ENCODE measurements at regions not wholly inside any gene's neighbourhood (a gene's known extent, or its start where the extent isn't known, plus 50 kb on each side); places are given as distances from the start of the nearest gene placed in this dataset.
"Not testable (repeated sequence)": the region's sequence is repeated elsewhere in the genome, so short reads cannot be mapped to it uniquely, and the experiment has no call there.

DNA sequence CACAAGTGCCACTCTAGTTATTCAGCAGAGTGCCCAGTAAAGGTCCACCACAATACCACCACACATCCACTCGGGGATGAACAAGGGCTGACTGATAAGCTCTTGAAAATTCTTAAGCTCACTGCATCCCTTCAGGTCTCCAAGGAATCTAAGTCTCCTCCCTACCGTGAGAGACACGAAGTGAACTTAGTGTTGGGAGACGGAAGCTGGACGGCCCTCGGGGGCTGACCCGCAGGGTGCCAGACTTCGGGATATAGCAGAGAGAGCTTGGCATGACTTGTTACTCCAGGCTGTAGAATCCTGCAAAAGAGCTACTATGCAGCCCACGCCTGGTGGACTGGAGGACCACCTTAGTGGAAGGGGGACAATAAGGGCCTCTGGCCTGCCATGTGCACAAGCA, 75.1 kb downstream of the LYZL1 start:
- H2AFZ ChIP-seq (ENCODE audit: low read length); H2BK5ac ChIP-seq (ENCODE audit: low read length); H2BK12ac ChIP-seq (ENCODE audit: low read length); H3K4ac ChIP-seq (ENCODE audit: low read length); H4K8ac ChIP-seq (ENCODE audit: low read depth, low read length); H3K27me3 ChIP-seq (ENCODE audit: control insufficient read depth in 3 of 3, insufficient read depth in 3 of 3, low read depth in 1 of 3, low read length in 3 of 3); H4K91ac ChIP-seq (ENCODE audit: low read depth, low read length, poor library complexity); H3K23ac ChIP-seq (ENCODE audit: low read depth, low read length, poor library complexity); H3K4me3 ChIP-seq (ENCODE audit: low read length in 2 of 2); H3K27ac ChIP-seq (replicated peaks; ENCODE audit: low read length); H3K9ac ChIP-seq (ENCODE audit: low read depth, low read length, poor library complexity); H2BK120ac ChIP-seq (ENCODE audit: low read depth, low read length); H3K14ac ChIP-seq (ENCODE audit: low read length); H3K18ac ChIP-seq (ENCODE audit: low read length); H3K79me1 ChIP-seq (ENCODE audit: low read depth, low read length); H3K9me3 ChIP-seq (replicated peaks in 1 of 2; ENCODE audit: control insufficient read depth in 2 of 2, insufficient read depth in 1 of 2, low read depth in 1 of 2, low read length in 2 of 2); H3K4me1 ChIP-seq (ENCODE audit: control insufficient read depth in 2 of 2, insufficient read depth in 1 of 2, low read depth in 1 of 2, low read length in 2 of 2); H2AK5ac ChIP-seq (ENCODE audit: low read depth, low read length); H3K4me2 ChIP-seq (ENCODE audit: insufficient read depth, low read length, poor library complexity, severe bottlenecking); DNase-seq (ENCODE audit: low spot score); H2BK15ac ChIP-seq (ENCODE audit: low read length); H3K36me3 ChIP-seq (replicated peaks in 1 of 2; ENCODE audit: control insufficient read depth in 2 of 2, insufficient read depth in 2 of 2, low read length in 2 of 2): not testable (repeated sequence)
- no CpG with 5 or more reads among the region's 9 CpGs for WGBS, 2 donors (ENCODE audit: extremely low coverage in 2 of 2, insufficient read length in 2 of 2, insufficient replicate concordance in 1 of 2)

DNA sequence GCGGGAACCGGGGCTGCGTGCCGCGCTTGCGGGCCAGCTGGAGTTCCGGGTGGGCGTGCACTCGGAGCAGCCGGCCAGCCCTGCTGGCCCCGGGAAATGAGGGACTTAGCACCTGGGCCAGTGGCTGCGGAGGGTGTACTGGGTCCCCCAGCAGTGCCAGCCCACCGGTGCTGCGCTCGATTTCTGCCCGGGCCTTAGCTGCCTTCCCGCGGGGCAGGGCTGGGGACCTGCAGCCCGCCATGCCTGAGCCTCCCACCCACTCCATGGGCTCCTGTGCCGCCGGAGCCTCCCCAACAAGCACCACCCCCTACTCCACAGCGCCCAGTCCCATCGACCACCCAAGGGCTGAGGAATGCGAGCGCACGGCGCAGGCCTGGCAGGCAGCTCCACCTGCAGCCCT, 77.3 kb downstream of the LYZL1 start:
- H3K14ac ChIP-seq (ENCODE audit: low read length); H3K4me1 ChIP-seq (ENCODE audit: control insufficient read depth in 2 of 2, insufficient read depth in 1 of 2, low read depth in 1 of 2, low read length in 2 of 2); H3K9me3 ChIP-seq (replicated peaks in 1 of 2; ENCODE audit: control insufficient read depth in 2 of 2, insufficient read depth in 1 of 2, low read depth in 1 of 2, low read length in 2 of 2); H3K18ac ChIP-seq (ENCODE audit: low read length); H2AFZ ChIP-seq (ENCODE audit: low read length); H4K91ac ChIP-seq (ENCODE audit: low read depth, low read length, poor library complexity); H2BK5ac ChIP-seq (ENCODE audit: low read length); H3K27me3 ChIP-seq (ENCODE audit: control insufficient read depth in 3 of 3, insufficient read depth in 3 of 3, low read depth in 1 of 3, low read length in 3 of 3); H2BK15ac ChIP-seq (ENCODE audit: low read length); H3K9ac ChIP-seq (ENCODE audit: low read depth, low read length, poor library complexity); H3K79me1 ChIP-seq (ENCODE audit: low read depth, low read length); H3K4me3 ChIP-seq (ENCODE audit: low read length in 2 of 2); H2AK5ac ChIP-seq (ENCODE audit: low read depth, low read length); H4K8ac ChIP-seq (ENCODE audit: low read depth, low read length); H2BK120ac ChIP-seq (ENCODE audit: low read depth, low read length); H3K23ac ChIP-seq (ENCODE audit: low read depth, low read length, poor library complexity); H2BK12ac ChIP-seq (ENCODE audit: low read length); H3K4me2 ChIP-seq (ENCODE audit: insufficient read depth, low read length, poor library complexity, severe bottlenecking); DNase-seq (ENCODE audit: low spot score); H3K27ac ChIP-seq (replicated peaks; ENCODE audit: low read length); H3K36me3 ChIP-seq (replicated peaks in 1 of 2; ENCODE audit: control insufficient read depth in 2 of 2, insufficient read depth in 2 of 2, low read length in 2 of 2); H3K4ac ChIP-seq (ENCODE audit: low read length): not testable (repeated sequence)
- WGBS, 2 donors (ENCODE audit: extremely low coverage in 2 of 2, insufficient read length in 2 of 2, insufficient replicate concordance in 1 of 2) = no CpG with 5 or more reads among the region's 27 CpGs

- H4K8ac ChIP-seq (ENCODE audit: low read depth, low read length) = no peak overlapping the region
- DNase-seq (ENCODE audit: low spot score) = no peak
- H3K27me3 ChIP-seq (ENCODE audit: control insufficient read depth in 3 of 3, insufficient read depth in 3 of 3, low read depth in 1 of 3, low read length in 3 of 3) = no peaks in the 10 kb centered on the region
- no peak overlapping the region for H3K4me2 ChIP-seq (ENCODE audit: insufficient read depth, low read length, poor library complexity, severe bottlenecking)
- no peaks in the 10 kb centered on the region for H3K9me3 ChIP-seq (replicated peaks in 1 of 2; ENCODE audit: control insufficient read depth in 2 of 2, insufficient read depth in 1 of 2, low read depth in 1 of 2, low read length in 2 of 2)
- no peak overlapping the region for H3K4me3 ChIP-seq (ENCODE audit: low read length in 2 of 2)
- no peak overlapping the region for H2BK12ac ChIP-seq (ENCODE audit: low read length)
- no peak overlapping the region for H3K14ac ChIP-seq (ENCODE audit: low read length)
- no peak overlapping the region for H2BK15ac ChIP-seq (ENCODE audit: low read length)
- no peak overlapping the region for H2BK5ac ChIP-seq (ENCODE audit: low read length)
- H3K79me1 ChIP-seq (ENCODE audit: low read depth, low read length) = no peaks in the 10 kb centered on the region
- no peak overlapping the region for H3K27ac ChIP-seq (replicated peaks; ENCODE audit: low read length)
- H3K4ac ChIP-seq (ENCODE audit: low read length) = no peak overlapping the region
- no peaks in the 10 kb centered on the region for H3K36me3 ChIP-seq (replicated peaks in 1 of 2; ENCODE audit: control insufficient read depth in 2 of 2, insufficient read depth in 2 of 2, low read length in 2 of 2)
- H2AFZ ChIP-seq (ENCODE audit: low read length) = no peak overlapping the region
- no peak overlapping the region for H2BK120ac ChIP-seq (ENCODE audit: low read depth, low read length)
- no peaks in the 10 kb centered on the region for H3K4me1 ChIP-seq (ENCODE audit: control insufficient read depth in 2 of 2, insufficient read depth in 1 of 2, low read depth in 1 of 2, low read length in 2 of 2)
- H4K91ac ChIP-seq (ENCODE audit: low read depth, low read length, poor library complexity) = no peak overlapping the region
- no CpG with 5 or more reads among the region's 5 CpGs for WGBS, 2 donors (ENCODE audit: extremely low coverage in 2 of 2, insufficient read length in 2 of 2, insufficient replicate concordance in 1 of 2)
- H3K23ac ChIP-seq (ENCODE audit: low read depth, low read length, poor library complexity) = no peak overlapping the region
- no peak overlapping the region for H3K9ac ChIP-seq (ENCODE audit: low read depth, low read length, poor library complexity)
- no peak overlapping the region for H2AK5ac ChIP-seq (ENCODE audit: low read depth, low read length)
- no peak overlapping the region for H3K18ac ChIP-seq (ENCODE audit: low read length)
Measured at GRCh38 chr10:29369419-29369818, 80.5 kb downstream of the LYZL1 start.

GRCh38 chr10:29370097-29371092, 81.5 kb downstream of the LYZL1 start:
- Histone ChIP-seq H2BK15ac (ENCODE audit: low read length) (no peak overlapping the region), H3K18ac (ENCODE audit: low read length) (no peak overlapping the region), H3K27me3 (ENCODE audit: control insufficient read depth in 3 of 3, insufficient read depth in 3 of 3, low read depth in 1 of 3, low read length in 3 of 3) (no peaks in the 10 kb centered on the region), H3K4me1 (ENCODE audit: control insufficient read depth in 2 of 2, insufficient read depth in 1 of 2, low read depth in 1 of 2, low read length in 2 of 2) (no peaks in the 10 kb centered on the region), H2AFZ (ENCODE audit: low read length) (no peak overlapping the region), H3K23ac (ENCODE audit: low read depth, low read length, poor library complexity) (no peak overlapping the region), H3K79me1 (ENCODE audit: low read depth, low read length) (no peaks in the 10 kb centered on the region), H3K9ac (ENCODE audit: low read depth, low read length, poor library complexity) (no peak overlapping the region), H2AK5ac (ENCODE audit: low read depth, low read length) (no peak overlapping the region), H4K8ac (ENCODE audit: low read depth, low read length) (no peak overlapping the region), H3K9me3 (replicated peaks in 1 of 2; ENCODE audit: control insufficient read depth in 2 of 2, insufficient read depth in 1 of 2, low read depth in 1 of 2, low read length in 2 of 2) (no peaks in the 10 kb centered on the region), H3K27ac (replicated peaks; ENCODE audit: low read length) (no peak overlapping the region), H2BK120ac (ENCODE audit: low read depth, low read length) (no peak overlapping the region), H3K4me2 (ENCODE audit: insufficient read depth, low read length, poor library complexity, severe bottlenecking) (no peak overlapping the region), H4K91ac (ENCODE audit: low read depth, low read length, poor library complexity) (no peak overlapping the region), H3K4ac (ENCODE audit: low read length) (no peak overlapping the region), H2BK5ac (ENCODE audit: low read length) (no peak overlapping the region), H3K36me3 (replicated peaks in 1 of 2; ENCODE audit: control insufficient read depth in 2 of 2, insufficient read depth in 2 of 2, low read length in 2 of 2) (no peaks in the 10 kb centered on the region), H3K4me3 (ENCODE audit: low read length in 2 of 2) (no peak overlapping the region), H2BK12ac (ENCODE audit: low read length) (no peak overlapping the region), H3K14ac (ENCODE audit: low read length) (no peak overlapping the region)
- DNase-seq (ENCODE audit: low spot score) = no peak
- WGBS, 2 donors (ENCODE audit: extremely low coverage in 2 of 2, insufficient read length in 2 of 2, insufficient replicate concordance in 1 of 2) = no CpG with 5 or more reads among the region's 17 CpGs
